ENCODE measurements at regions not wholly inside any gene's neighbourhood (a gene's known extent, or its start where the extent isn't known, plus 50 kb on each side); places are given as distances from the start of the nearest gene placed in this dataset.

DNA sequence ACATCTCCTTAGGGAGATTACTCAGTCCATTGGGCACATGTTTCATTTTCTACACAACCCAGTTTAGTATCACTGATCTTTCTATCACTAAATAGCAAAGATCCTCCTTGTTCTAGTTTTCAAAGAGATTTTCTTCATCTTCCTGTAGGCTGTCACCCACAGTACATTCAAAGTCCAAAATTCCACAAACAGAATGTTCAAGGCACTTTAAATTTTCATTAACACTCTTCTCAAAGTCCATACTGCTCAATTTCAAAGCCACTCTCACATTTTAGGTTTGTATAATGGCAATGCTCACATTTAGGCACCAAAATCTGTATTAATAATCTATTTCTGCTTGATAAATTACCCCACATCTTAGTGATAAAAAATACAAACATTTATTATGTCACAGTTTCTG lies 152.8 kb downstream of the FSIP2 start:
- Mint-ChIP-seq H3K4me1 (no peaks in the 10 kb centered on the region), H3K4me3 (no peak overlapping the region), H3K27me3 (no peaks in the 10 kb centered on the region), H3K9me3 (peaks cover 0 to 3% (median 0%) of the 10 kb centered on the region in 8 donors), H3K27ac (no peak overlapping the region), H3K36me3 (no peaks in the 10 kb centered on the region)
- Histone ChIP-seq H3K36me3 (ENCODE audit: insufficient read depth, low read length) (no peaks in the 10 kb centered on the region), H3K4me3 (ENCODE audit: low read length in 2 of 2) (no peak overlapping the region), H3K9me3 (ENCODE audit: control insufficient read depth in 1 of 2, low read length in 2 of 2) (no peaks in the 10 kb centered on the region), H3K27ac (ENCODE audit: low read depth, low read length) (no peak overlapping the region), H3K27me3 (ENCODE audit: insufficient read depth, low read length) (no peaks in the 10 kb centered on the region), H3K4me1 (ENCODE audit: insufficient read depth, low read length) (no peaks in the 10 kb centered on the region)
- POLR2A ChIA-PET (ENCODE audit: partially characterized antibody), result no interaction called here
- intact Hi-C loops (cut with micrococcal nuclease), result no loop called here
- no peak for DNase-seq
- CTCF ChIA-PET (ENCODE audit: partially characterized antibody), result no interaction called here

DNA sequence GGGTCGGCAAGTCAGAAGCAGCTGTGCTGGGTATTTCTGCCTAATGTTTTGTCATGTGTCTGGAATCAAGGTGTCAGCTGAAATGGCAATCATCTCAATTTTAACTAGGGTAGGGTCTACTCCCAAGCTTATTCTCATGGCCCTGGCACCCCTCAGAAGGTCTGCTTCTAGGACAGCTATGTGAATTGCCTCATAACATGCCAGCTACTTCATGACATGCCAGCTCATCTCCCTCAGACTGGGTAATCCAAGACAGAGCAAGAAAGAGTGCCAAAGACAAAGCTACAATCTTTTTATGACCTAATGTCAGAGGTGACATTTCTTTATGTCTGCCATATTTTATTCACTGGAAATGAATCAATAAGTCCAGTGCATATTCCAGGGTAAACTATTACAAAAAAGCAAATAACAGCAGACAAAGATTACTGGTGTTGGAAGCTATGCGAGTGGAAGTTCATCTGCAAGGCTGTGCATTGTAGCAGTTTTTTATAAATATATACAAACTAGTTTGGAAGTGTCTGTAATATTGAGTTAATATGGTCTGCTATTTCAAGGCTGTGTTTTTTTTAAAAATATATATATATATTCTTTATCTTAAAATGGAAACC lies 153.3 kb downstream of the FSIP2 start:
- no peaks in the 10 kb centered on the region for H3K27me3 Mint-ChIP-seq
- no peaks in the 10 kb centered on the region for H3K36me3 Mint-ChIP-seq
- H3K4me1 Mint-ChIP-seq, result no peaks in the 10 kb centered on the region
- Histone ChIP-seq H3K27ac (ENCODE audit: low read depth, low read length) (no peak overlapping the region), H3K9me3 (ENCODE audit: control insufficient read depth in 1 of 2, low read length in 2 of 2) (no peaks in the 10 kb centered on the region), H3K36me3 (ENCODE audit: insufficient read depth, low read length) (no peaks in the 10 kb centered on the region), H3K27me3 (ENCODE audit: insufficient read depth, low read length) (no peaks in the 10 kb centered on the region), H3K4me1 (ENCODE audit: insufficient read depth, low read length) (no peaks in the 10 kb centered on the region), H3K4me3 (ENCODE audit: low read length in 2 of 2) (no peak overlapping the region)
- no peak for DNase-seq
- ChIA-PET POLR2A (ENCODE audit: partially characterized antibody) (no interaction called here), CTCF (ENCODE audit: partially characterized antibody) (no interaction called here)
- H3K27ac Mint-ChIP-seq, result no peak overlapping the region
- peaks cover 0 to 3% (median 0%) of the 10 kb centered on the region in 8 donors for H3K9me3 Mint-ChIP-seq
- H3K4me3 Mint-ChIP-seq, result no peak overlapping the region
- intact Hi-C loops (cut with micrococcal nuclease), result no loop called here

DNA sequence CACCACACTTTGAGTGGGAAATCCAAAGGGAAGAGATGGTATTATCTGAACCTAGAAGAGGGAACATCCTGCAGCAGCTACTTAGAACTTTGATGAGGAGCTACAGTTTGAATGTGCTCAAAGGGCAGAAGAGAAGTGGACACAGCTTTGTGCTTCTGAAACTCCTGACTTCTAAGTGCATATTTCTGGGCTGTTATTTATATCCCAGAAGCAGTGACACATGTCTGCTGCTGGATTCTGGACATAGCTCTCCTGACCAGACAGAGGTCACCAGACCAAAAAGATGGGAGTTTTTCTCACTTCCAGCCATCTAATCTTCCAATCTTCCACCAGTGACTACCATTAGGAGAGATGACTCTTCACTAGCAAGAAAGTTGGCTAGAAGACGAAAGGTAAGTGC lies 153.9 kb downstream of the FSIP2 start:
- Histone ChIP-seq H3K4me1 (ENCODE audit: insufficient read depth, low read length) (no peaks in the 10 kb centered on the region), H3K27me3 (ENCODE audit: insufficient read depth, low read length) (no peaks in the 10 kb centered on the region), H3K4me3 (ENCODE audit: low read length in 2 of 2) (no peak overlapping the region), H3K27ac (ENCODE audit: low read depth, low read length) (no peak overlapping the region), H3K36me3 (ENCODE audit: insufficient read depth, low read length) (no peaks in the 10 kb centered on the region), H3K9me3 (ENCODE audit: control insufficient read depth in 1 of 2, low read length in 2 of 2) (no peaks in the 10 kb centered on the region)
- no peak for DNase-seq
- Mint-ChIP-seq H3K4me1 (no peaks in the 10 kb centered on the region), H3K27ac (no peak overlapping the region), H3K9me3 (peaks cover 0 to 3% (median 0%) of the 10 kb centered on the region in 8 donors), H3K27me3 (no peaks in the 10 kb centered on the region), H3K36me3 (no peaks in the 10 kb centered on the region), H3K4me3 (no peak overlapping the region)
- intact Hi-C loops (cut with micrococcal nuclease), result no loop called here
- ChIA-PET CTCF (ENCODE audit: partially characterized antibody) (no interaction called here), POLR2A (ENCODE audit: partially characterized antibody) (no interaction called here)

DNA sequence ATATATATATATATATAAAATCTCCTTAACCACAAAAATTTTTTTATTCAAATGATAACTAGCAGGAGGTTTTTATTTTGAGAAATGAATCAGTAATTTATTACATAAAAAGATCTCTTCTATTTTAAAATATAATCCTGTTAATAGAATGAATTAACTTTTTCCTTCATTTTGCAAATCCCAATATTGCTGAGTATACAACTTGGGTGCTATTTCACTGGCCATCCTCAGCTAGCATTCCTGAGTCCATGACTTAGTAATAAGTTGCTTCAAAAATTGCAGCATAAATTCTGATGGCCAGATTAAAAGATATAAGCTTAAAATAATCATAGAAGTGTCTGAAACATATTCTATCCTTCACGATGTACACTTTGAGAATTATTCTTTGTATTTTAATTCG lies 155.6 kb downstream of the FSIP2 start:
- H3K36me3 Mint-ChIP-seq, result no peaks in the 10 kb centered on the region
- H3K36me3 ChIP-seq (ENCODE audit: insufficient read depth, low read length), result no peaks in the 10 kb centered on the region
- H3K27ac Mint-ChIP-seq, result no peak overlapping the region
- no peaks in the 10 kb centered on the region for H3K4me1 ChIP-seq (ENCODE audit: insufficient read depth, low read length)
- peaks cover 0 to 3% (median 0%) of the 10 kb centered on the region in 8 donors for H3K9me3 Mint-ChIP-seq
- no peaks in the 10 kb centered on the region for H3K9me3 ChIP-seq (ENCODE audit: control insufficient read depth in 1 of 2, low read length in 2 of 2)
- ChIA-PET CTCF (ENCODE audit: partially characterized antibody) (no interaction called here), POLR2A (ENCODE audit: partially characterized antibody) (no interaction called here)
- H3K4me1 Mint-ChIP-seq, result no peaks in the 10 kb centered on the region
- intact Hi-C loops (cut with micrococcal nuclease), result no loop called here
- no peak for DNase-seq
- no peak overlapping the region for H3K4me3 ChIP-seq (ENCODE audit: low read length in 2 of 2)
- no peak overlapping the region for H3K4me3 Mint-ChIP-seq
- H3K27ac ChIP-seq (ENCODE audit: low read depth, low read length), result no peak overlapping the region
- H3K27me3 Mint-ChIP-seq, result no peaks in the 10 kb centered on the region
- no peaks in the 10 kb centered on the region for H3K27me3 ChIP-seq (ENCODE audit: insufficient read depth, low read length)

DNA sequence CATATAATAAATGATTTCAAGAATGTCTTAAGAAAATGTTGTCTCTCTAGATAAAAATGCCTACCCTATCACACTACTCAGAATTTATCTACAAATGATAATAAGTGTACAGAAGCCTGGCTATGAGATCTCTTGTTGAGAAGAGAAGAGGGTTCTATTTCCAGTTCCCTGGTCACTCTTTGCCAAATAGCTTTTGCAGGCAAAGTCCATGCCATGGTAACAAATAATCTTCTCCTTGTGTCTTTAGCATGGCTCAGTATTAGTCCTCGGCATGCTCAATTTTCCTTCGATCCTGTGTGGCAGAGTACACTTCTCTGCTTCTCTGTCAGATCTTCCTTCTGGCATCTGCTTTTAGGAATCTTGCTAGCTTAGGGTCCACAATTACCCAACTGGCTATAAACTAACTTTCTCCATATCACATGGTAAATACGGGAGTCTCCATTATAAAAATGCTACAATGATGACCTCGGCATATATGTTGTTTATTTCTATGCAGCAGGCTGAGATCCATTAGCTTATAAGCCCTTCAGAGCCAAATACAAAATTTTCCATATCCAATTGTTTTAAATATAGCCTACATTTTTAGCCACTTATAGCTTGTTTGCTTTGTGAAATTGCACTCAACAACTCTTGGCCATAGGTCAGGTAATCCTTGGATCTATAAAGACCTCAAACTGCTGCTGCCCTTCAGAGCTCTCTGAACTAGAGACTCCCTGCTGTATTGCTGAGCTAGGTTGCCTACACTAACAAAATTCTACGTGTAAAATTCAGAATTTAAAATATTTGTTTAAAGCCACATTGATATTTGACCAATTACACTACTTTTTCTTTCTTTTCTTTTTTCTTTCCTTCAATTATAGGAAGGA lies 157.5 kb downstream of the FSIP2 start:
- CTCF ChIA-PET (ENCODE audit: partially characterized antibody), result no interaction called here
- Histone ChIP-seq H3K36me3 (ENCODE audit: insufficient read depth, low read length) (no peaks in the 10 kb centered on the region), H3K9me3 (ENCODE audit: control insufficient read depth in 1 of 2, low read length in 2 of 2) (no peaks in the 10 kb centered on the region), H3K4me3 (ENCODE audit: low read length in 2 of 2) (no peak overlapping the region), H3K4me1 (ENCODE audit: insufficient read depth, low read length) (no peaks in the 10 kb centered on the region), H3K27me3 (ENCODE audit: insufficient read depth, low read length) (no peaks in the 10 kb centered on the region), H3K27ac (ENCODE audit: low read depth, low read length) (no peak overlapping the region)
- H3K36me3 Mint-ChIP-seq, result no peaks in the 10 kb centered on the region
- no peaks in the 10 kb centered on the region for H3K4me1 Mint-ChIP-seq
- intact Hi-C loops (cut with micrococcal nuclease), result no loop called here
- H3K27ac Mint-ChIP-seq, result no peak overlapping the region
- no peaks in the 10 kb centered on the region for H3K27me3 Mint-ChIP-seq
- peaks cover 0 to 3% (median 0%) of the 10 kb centered on the region in 8 donors for H3K9me3 Mint-ChIP-seq
- POLR2A ChIA-PET (ENCODE audit: partially characterized antibody), result no interaction called here
- H3K4me3 Mint-ChIP-seq, result no peak overlapping the region
- DNase-seq, result no peak

DNA sequence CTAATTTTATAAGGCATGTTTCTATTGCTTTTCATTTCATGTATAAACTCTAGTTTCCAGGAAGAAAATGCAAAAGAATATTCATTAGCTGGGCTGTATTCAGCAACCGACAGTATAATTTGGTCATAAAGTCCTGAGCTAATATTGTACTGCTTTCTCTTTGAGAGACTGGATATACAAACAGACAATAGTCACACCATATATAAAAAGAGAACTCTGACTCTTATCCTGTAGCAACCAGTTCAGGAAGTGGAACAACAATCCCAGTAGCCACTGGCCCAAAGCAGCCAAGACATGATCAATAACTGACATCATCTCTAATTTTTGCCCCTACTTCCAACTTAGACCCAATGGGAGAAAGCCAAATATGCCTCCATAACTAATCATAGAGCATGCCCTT lies 160.8 kb downstream of the FSIP2 start:
- DNase-seq, result no peak
- Histone ChIP-seq H3K4me3 (ENCODE audit: low read length in 2 of 2) (no peak overlapping the region), H3K27ac (ENCODE audit: low read depth, low read length) (no peak overlapping the region), H3K9me3 (ENCODE audit: control insufficient read depth in 1 of 2, low read length in 2 of 2) (no peaks in the 10 kb centered on the region), H3K27me3 (ENCODE audit: insufficient read depth, low read length) (no peaks in the 10 kb centered on the region), H3K36me3 (ENCODE audit: insufficient read depth, low read length) (no peaks in the 10 kb centered on the region), H3K4me1 (ENCODE audit: insufficient read depth, low read length) (no peaks in the 10 kb centered on the region)
- no peaks in the 10 kb centered on the region for H3K4me1 Mint-ChIP-seq
- H3K9me3 Mint-ChIP-seq, result peaks cover 0 to 3% (median 0%) of the 10 kb centered on the region in 8 donors
- no peak overlapping the region for H3K4me3 Mint-ChIP-seq
- no peaks in the 10 kb centered on the region for H3K27me3 Mint-ChIP-seq
- H3K27ac Mint-ChIP-seq, result no peak overlapping the region
- no peaks in the 10 kb centered on the region for H3K36me3 Mint-ChIP-seq
- CTCF ChIA-PET (ENCODE audit: partially characterized antibody), result no interaction called here
- POLR2A ChIA-PET (ENCODE audit: partially characterized antibody), result no interaction called here
- intact Hi-C loops (cut with micrococcal nuclease), result no loop called here

DNA sequence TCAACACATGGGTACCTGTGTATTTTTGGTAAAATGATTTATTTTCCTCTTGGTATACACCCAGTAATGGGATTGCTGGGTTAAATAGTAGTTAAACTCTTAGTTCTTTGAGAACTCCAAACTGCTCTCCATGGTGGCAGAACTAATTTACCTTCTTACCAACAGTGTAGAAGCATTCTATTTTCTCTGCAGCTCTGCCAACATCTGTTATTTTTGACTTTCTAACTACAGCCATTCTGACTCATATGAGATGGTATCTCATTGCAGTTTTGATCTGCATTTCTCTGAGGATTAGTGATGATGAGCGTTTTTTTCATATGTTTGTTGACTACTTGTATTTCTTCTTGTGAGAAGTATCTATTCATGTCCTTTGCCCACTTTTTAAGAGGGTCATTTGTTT lies 180.6 kb downstream of the FSIP2 start:
- CTCF ChIA-PET (ENCODE audit: partially characterized antibody), result no interaction called here
- peaks cover 0 to 4% of the 10 kb centered on the region in 2 donors for H3K9me3 ChIP-seq (ENCODE audit: control insufficient read depth in 1 of 2, low read length in 2 of 2)
- no peaks in the 10 kb centered on the region for H3K27me3 ChIP-seq (ENCODE audit: insufficient read depth, low read length)
- no peaks in the 10 kb centered on the region for H3K27me3 Mint-ChIP-seq
- H3K9me3 Mint-ChIP-seq, result peaks cover 0 to 8% (median 2%) of the 10 kb centered on the region in 8 donors
- H3K36me3 ChIP-seq (ENCODE audit: insufficient read depth, low read length), result no peaks in the 10 kb centered on the region
- no peak overlapping the region for H3K27ac ChIP-seq (ENCODE audit: low read depth, low read length)
- no peak for DNase-seq
- H3K4me1 Mint-ChIP-seq, result no peaks in the 10 kb centered on the region
- no peaks in the 10 kb centered on the region for H3K36me3 Mint-ChIP-seq
- POLR2A ChIA-PET (ENCODE audit: partially characterized antibody), result no interaction called here
- H3K4me1 ChIP-seq (ENCODE audit: insufficient read depth, low read length), result no peaks in the 10 kb centered on the region
- intact Hi-C loops (cut with micrococcal nuclease), result no loop called here
- no peak overlapping the region for H3K4me3 Mint-ChIP-seq
- no peak overlapping the region for H3K27ac Mint-ChIP-seq
- H3K4me3 ChIP-seq (ENCODE audit: low read length in 2 of 2), result no peak overlapping the region

Measured in CD4-positive, alpha-beta memory T cell (primary cell).